C4-2B (cell line): ENCODE measurements at regions not wholly inside any gene's neighbourhood (a gene's known extent, or its start where the extent isn't known, plus 50 kb on each side); places are given as distances from the start of the nearest gene placed in this dataset.
"Not testable (repeated sequence)": the region's sequence is repeated elsewhere in the genome, so short reads cannot be mapped to it uniquely, and the experiment has no call there.

Experiments
- ZFX ChIP-seq: fragments of 450-650 bp; IDR thresholded peaks from 2 replicates; pipeline ENCODE4 v1.6.1; 2017
- TF ChIP-seq, protein P1 (sequence below): fragments of 450-650 bp; conservative IDR thresholded peaks from 2 replicates; pipeline ENCODE4 v1.5.1; 2017; ENCODE audit warnings: mild to moderate bottlenecking

DNA sequence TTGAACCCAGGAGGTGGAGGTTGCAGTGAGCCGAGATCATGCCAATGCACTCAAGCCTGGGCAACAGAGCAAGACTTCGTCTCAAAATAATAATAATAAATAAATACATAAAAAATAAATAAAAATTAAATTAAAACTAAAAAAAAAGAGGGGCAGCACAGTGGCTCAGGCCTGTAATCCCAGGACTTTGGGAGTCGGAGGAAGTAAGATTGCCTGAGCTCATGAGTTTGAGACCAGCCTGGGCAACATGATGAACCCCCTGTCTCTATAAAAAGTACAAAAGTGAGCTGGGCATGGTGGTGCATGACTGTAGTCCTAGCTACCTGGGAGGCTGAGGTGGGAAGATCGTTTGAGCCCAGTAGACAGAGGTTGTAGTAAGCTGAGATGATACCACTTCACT lies 4501.5 kb upstream of the OR11H1 start:
- TF ChIP-seq, protein P1, sequence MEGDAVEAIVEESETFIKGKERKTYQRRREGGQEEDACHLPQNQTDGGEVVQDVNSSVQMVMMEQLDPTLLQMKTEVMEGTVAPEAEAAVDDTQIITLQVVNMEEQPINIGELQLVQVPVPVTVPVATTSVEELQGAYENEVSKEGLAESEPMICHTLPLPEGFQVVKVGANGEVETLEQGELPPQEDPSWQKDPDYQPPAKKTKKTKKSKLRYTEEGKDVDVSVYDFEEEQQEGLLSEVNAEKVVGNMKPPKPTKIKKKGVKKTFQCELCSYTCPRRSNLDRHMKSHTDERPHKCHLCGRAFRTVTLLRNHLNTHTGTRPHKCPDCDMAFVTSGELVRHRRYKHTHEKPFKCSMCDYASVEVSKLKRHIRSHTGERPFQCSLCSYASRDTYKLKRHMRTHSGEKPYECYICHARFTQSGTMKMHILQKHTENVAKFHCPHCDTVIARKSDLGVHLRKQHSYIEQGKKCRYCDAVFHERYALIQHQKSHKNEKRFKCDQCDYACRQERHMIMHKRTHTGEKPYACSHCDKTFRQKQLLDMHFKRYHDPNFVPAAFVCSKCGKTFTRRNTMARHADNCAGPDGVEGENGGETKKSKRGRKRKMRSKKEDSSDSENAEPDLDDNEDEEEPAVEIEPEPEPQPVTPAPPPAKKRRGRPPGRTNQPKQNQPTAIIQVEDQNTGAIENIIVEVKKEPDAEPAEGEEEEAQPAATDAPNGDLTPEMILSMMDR, result not testable (repeated sequence)
- not testable (repeated sequence) for TF ChIP-seq ZFX
